HG03175 (cell line): ENCODE measurements at regions not wholly inside any gene's neighbourhood (a gene's known extent, or its start where the extent isn't known, plus 50 kb on each side); places are given as distances from the start of the nearest gene placed in this dataset.

ENCODE experiments used
- ATAC-seq: cut with Tn5 transposase; IDR thresholded peaks from one replicate; pipeline ENCODE4 v1.9.1; 2021; ENCODE audit warnings: mild to moderate bottlenecking, moderate library complexity; ENCODE audit not compliant: unreplicated experiment

- peak; percentile 97 for ATAC-seq
Observed at GRCh38 chr5:8457187-8458037, 588.5 kb downstream of the MTRR start.

DNA sequence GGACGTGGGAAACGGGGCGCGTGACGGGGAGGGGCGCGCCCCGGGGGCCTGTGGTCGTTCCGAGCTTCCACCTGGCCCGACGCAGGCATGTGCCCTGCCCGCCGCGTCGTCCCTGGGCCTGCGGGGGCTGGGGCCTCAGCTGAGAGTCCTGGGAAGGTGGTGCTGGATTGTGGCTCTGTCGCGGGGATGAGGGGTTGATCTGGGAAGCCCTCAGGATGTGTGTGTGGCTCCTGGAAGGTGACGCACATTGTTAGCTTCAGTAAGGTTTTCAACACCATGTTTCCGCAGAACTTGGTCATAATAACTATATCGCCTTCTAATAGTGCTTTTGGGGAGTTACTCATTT, 589.1 kb downstream of the MTRR start:
- ATAC-seq, result peak; percentile 18

- no peak for ATAC-seq
Observed at GRCh38 chr5:8461543-8461942, 592.6 kb downstream of the MTRR start.

DNA sequence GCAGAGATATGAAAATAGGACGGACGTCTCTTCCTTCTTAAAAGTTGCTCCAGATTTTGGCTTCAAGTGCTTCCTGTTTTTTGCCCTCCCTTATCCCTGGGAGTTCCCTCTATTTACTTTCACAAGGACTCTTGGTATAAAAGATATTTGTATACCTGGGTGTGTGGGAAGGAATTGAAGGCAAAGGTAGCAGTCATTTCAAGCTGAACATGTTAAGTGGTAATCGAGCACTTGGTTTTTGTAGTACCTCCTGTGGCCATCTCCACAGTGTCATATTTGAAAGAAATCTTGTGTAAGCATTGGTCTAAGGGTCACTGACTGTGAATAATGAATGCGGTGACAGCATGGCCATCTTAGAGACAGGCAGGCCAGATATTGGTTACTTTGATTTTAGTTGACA, 593.6 kb downstream of the MTRR start:
- ATAC-seq, result no peak

GRCh38 chr5:8470489-8470888, 601.5 kb downstream of the MTRR start:
- no peak for ATAC-seq

GRCh38 chr5:8471581-8471980, 602.6 kb downstream of the MTRR start:
- ATAC-seq, result no peak

DNA sequence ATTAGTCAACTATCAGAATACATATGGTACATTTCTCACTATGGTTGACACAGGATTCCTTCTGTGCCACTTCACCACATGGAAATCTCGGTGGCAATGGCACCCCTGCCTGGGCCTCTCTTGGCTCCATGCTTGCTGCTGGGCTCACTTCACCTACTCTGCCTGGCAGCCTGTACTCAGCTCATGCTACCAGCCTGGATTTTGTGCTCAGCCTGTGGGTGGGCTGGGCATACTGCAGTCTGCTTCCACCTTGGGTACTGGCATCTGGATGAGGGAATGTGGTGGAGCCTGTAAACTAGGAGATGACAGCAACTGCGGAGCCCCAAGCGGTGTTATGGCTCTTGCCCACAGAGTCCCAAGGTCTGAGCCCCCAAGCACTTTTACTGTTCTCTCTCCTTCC, 604.1 kb downstream of the MTRR start:
- no peak for ATAC-seq

- ATAC-seq, result no peak
Observed at GRCh38 chr5:8473827-8474568, 605.0 kb downstream of the MTRR start.

- peak; percentile 46 for ATAC-seq
Observed at GRCh38 chr5:8474569-8474930, 605.6 kb downstream of the MTRR start.

- no peak for ATAC-seq
Observed at GRCh38 chr5:8478326-8478725, 609.4 kb downstream of the MTRR start.

- no peak for ATAC-seq
Observed at GRCh38 chr5:8481007-8481406, 612.1 kb downstream of the MTRR start.

DNA sequence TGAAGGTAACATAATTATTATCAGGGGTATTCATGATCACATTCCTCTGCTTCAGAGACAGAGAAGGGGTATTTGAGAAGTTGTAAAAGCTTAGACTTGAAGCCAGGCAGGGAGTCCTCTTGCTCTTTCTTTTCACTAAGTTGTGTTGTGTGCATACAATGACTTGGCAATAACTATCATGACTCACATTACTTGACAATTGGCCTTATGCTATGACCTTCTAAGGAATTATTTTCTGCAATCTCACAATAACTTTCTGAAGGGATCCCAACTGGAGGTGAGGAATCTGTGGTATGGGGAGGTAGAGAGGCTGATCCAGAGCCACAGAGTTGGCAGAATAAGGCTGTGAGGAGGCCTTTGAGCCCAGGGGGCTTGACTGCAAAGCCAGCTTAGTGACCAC, 622.3 kb downstream of the MTRR start:
- no peak for ATAC-seq

DNA sequence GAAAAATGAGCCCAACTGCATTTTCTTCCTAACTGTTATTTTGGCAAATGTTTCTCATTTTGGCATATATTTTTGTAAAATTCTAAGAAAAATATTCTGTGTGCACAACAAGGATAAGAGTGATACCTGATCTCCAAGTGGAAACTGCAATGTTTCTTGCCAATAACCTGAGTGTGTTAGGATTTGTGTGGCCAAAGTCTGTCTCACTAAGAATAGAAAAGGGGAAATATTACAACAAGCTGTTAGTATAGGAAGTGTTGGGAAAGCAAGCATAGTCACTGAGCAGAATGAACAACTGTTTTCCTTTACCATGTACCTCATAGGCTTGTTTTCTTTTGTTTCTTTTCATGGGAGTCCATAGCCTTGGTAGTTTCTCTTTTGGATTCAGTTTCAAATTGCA, 624.2 kb downstream of the MTRR start:
- ATAC-seq, result no peak

GRCh38 chr5:8500426-8500825, 631.5 kb downstream of the MTRR start:
- ATAC-seq, result no peak

DNA sequence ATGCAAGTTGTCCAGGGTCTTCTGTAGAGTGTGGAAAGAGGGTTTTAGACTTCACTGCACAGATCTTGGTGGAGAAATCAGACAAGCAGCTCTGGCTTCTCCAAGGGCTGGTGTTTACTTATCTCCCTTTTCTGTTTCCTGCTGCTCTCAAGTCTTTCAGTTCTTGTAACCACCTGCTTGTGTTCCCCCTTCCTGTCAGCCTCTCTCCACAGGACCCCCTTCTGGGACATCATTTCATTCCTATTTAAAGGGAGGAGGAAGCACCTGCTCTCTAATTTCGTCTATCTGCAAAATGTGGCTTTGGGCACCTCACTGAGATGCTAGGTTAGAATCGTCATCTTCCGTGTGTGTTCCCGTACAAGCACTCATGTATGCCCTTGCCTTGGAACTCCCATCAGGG, 636.2 kb downstream of the MTRR start:
- ATAC-seq, result no peak

- ATAC-seq, result no peak
Observed at GRCh38 chr5:8508231-8508630, 639.3 kb downstream of the MTRR start.

DNA sequence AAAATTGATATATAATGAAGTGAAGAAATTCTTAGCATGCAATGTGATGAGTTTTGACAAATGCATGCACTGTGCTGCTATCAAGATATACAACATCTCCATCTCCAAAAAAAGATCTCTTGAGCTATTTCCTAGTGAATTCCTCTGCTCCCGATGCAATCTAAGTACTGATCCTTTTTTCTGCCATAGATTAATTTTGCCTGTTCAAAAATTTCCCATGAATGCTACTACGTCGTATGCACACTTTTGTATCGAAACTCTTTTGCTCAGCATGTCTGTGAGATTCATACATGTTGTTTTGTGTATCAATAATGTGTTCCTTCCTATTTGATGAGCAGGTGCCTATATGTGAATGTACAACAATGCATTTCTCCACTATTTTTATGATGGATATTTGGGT, 647.4 kb downstream of the MTRR start:
- no peak for ATAC-seq

DNA sequence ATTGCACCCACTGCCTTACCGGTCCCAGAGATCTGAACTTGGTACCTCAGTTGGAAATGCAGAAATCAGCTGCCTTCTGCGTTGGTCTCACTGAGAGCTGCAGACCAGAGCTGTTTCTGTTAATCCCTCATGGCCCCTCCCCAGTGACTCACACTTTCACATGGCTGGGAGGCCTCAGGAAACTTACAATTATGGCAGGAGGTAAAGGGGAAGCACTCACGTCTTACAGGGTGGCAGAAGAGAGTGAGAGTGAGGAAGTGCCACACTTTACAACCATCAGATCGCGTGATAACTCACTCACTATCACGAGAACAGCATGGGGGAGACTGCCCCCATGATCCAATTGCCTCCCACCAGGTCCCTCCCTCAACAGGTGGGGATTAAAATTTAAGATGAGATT, 648.5 kb downstream of the MTRR start:
- ATAC-seq, result no peak

GRCh38 chr5:8520917-8521316, 652.0 kb downstream of the MTRR start:
- ATAC-seq, result no peak

- no peak for ATAC-seq
Observed at GRCh38 chr5:8521991-8522390, 653.0 kb downstream of the MTRR start.

- ATAC-seq, result no peak
Observed at GRCh38 chr5:8522646-8523045, 653.7 kb downstream of the MTRR start.

- ATAC-seq, result no peak
Observed at GRCh38 chr5:8523501-8523900, 654.6 kb downstream of the MTRR start.

- ATAC-seq, result no peak
Observed at GRCh38 chr5:8525819-8526218, 656.9 kb downstream of the MTRR start.
